Type B pancreatic cell (in vitro differentiated cells): ENCODE measurements at regions not wholly inside any gene's neighbourhood (a gene's known extent, or its start where the extent isn't known, plus 50 kb on each side); places are given as distances from the start of the nearest gene placed in this dataset.

Experiments
- DNase-seq: peaks from one replicate; pipeline ENCODE4 v3.0.0; 2021; ENCODE audit warnings: mixed read lengths; ENCODE audit not compliant: unreplicated experiment; ENCODE audit errors: extremely low spot score
- H3K27ac Mint-ChIP-seq: 2 replicates; pipeline ENCODE4 v1.8.0; 2021; ENCODE audit warnings: mild to moderate bottlenecking, mixed read lengths
- H3K27me3 Mint-ChIP-seq: 2 replicates; pipeline ENCODE4 v1.8.0; 2021; ENCODE audit warnings: mixed read lengths
- H3K36me3 Mint-ChIP-seq: 2 replicates; pipeline ENCODE4 v1.8.0; 2021; ENCODE audit warnings: mixed read lengths
- H3K4me1 Mint-ChIP-seq: one replicate; pipeline ENCODE4 v1.8.0; 2021; ENCODE audit warnings: mixed read lengths; ENCODE audit not compliant: unreplicated experiment
- H3K4me3 Mint-ChIP-seq: 2 replicates; pipeline ENCODE4 v1.8.0; 2021; ENCODE audit warnings: mild to moderate bottlenecking, mixed read lengths
- H3K9me3 Mint-ChIP-seq: 2 replicates; pipeline ENCODE4 v1.8.0; 2021; ENCODE audit warnings: mixed read lengths
- CTCF ChIP-seq: fragments of 200-600 bp; sonication (generic); conservative IDR thresholded peaks from 2 replicates; pipeline ENCODE4 v1.5.0; 2021; ENCODE audit warnings: antibody characterized with exemption, mild to moderate bottlenecking

DNA sequence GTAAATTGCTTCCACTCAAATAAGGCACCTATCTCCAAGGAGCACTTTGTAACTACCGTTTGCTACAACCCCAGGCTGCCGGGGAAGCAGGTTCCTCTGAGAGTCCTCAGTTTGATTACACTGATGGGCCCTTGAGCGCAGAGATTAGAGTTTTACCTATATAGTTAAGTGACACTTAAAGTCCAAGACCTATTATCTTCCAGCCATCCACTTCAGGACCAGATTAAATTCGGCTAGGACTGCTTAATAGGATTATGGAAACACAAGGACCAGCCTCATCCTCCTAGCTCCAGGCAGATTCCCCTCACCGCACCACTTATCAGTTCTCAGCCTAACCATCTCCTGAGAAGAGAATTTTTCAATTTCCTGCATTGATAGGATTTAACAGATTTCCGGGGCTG lies 64.7 kb upstream of the TIAM2 start:
- Mint-ChIP-seq H3K9me3 (no peaks in the 10 kb centered on the region), H3K4me3 (no peak overlapping the region), H3K27me3 (no peaks in the 10 kb centered on the region), H3K27ac (no peak overlapping the region), H3K36me3 (peaks cover 5% of the 10 kb centered on the region), H3K4me1 (peaks cover 31% of the 10 kb centered on the region)
- TF ChIP-seq CTCF, result no peak
- no peak for DNase-seq

- Mint-ChIP-seq H3K9me3 (no peaks in the 10 kb centered on the region), H3K27ac (peak overlapping the region; percentile 24), H3K27me3 (no peaks in the 10 kb centered on the region), H3K36me3 (peaks cover 5% of the 10 kb centered on the region), H3K4me3 (peak overlapping the region; percentile 11), H3K4me1 (peaks cover 31% of the 10 kb centered on the region)
- DNase-seq, result no peak
- no peak for TF ChIP-seq CTCF
Measured at GRCh38 chr6:154931711-154932424, 63.2 kb upstream of the TIAM2 start.

DNA sequence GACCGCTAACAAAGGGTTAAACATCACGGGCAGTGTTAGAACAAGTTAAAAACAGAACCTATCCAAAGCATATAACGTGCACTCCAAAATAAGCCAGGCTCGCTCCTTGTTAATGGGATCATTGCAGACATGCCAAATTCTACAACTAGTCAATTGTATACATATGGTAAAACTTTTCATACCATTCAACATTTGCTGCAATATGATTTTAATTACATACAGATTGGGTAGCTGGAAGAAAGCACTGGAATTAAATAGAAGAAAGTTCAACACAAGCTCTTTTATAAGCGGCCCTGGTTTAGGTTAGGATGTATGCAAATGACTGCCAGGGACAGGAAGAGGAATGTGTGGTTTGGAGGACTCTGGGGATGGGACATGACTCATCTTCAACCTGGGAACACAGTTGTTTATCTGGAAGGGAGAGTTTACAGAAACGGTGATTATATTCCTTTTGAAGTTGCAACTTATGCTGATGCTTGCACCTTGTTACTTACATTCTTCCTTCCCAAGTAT lies 62.5 kb upstream of the TIAM2 start:
- no peak for TF ChIP-seq CTCF

DNA sequence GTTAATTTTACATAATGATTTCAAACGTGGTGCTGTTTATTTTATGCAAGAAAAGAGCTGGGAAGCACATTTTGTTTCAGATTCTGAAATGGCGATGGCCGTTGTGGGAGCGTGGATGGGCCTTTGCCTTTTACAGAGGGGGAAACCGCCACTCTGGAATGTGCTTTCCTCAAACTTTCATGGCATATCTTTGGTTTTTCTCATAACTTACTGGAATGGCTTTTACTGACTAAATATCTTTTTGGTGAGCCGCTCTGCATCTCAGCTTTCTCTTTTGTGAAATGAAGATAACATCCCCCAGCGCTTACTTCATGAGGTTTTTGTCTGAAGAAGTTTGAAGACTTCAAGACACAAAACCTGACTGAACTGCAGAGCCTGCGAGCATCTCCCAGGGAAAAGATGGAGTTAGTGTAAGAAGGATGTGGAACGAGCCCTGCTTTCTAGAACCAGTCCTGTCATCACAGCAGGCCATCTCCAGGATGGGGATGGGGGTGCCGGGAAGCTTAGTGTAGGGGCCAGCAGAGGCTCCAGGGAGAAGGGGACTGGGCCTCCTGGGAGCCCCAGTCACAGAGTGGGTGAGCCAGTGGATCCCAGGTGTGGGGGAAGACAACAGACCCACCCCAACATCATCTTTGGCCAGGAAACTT lies 61.8 kb upstream of the TIAM2 start:
- Mint-ChIP-seq H3K4me1 (peaks cover 34% of the 10 kb centered on the region), H3K27ac (no peak overlapping the region), H3K27me3 (no peaks in the 10 kb centered on the region), H3K9me3 (no peaks in the 10 kb centered on the region), H3K36me3 (peaks cover 5% of the 10 kb centered on the region), H3K4me3 (no peak overlapping the region)
- TF ChIP-seq CTCF, result no peak
- no peak for DNase-seq

More for the DNA sequence above, 62.5 kb upstream of the TIAM2 start:
- Mint-ChIP-seq H3K9me3 (no peaks in the 10 kb centered on the region), H3K27ac (peak overlapping the region; percentile 24), H3K27me3 (no peaks in the 10 kb centered on the region), H3K36me3 (peaks cover 5% of the 10 kb centered on the region), H3K4me1 (peaks cover 32% of the 10 kb centered on the region), H3K4me3 (peak overlapping the region; percentile 24)
- no peak for DNase-seq

DNA sequence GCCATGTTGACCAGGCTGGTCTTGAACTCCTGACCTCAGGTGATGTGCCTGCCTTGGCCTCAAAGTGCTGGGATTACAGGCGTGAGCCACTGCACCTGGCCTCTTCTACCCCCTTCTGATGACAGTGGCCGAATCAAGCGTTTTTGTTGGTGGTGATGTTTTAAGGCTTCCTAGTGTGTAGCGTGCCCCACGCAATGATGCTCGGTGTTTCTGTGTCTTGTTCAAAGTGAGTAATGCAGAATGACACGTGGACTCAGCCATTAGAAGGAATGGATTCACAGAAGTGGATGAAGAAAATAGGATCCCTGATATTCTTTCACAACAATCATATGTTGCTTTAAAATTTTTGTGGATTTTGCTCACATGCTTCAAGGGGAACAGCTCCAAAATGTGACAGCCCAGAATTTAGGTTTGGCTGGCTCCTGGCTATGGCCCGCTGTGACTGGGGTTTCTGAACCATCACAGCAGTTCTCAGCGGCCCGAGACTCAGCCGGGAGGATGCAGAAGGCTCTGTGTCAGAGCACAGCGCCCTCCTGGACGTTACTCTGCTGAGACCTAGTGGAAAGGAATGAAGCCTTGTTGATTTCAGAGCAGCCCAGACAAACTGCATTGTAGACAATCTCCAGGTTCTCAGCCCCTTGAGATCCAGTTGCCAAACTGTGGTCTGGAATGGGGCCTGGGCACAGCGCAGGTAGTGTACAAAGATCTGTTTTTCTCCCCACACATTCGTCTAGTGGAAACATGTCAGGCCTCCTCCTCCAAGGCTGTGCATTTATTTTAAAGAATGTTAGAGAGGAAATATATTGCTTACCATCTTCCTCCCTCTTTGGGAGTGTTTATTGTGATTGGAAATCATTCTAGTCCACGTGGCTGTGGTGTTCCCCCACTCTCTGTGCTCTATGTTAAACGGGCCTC lies 57.6 kb upstream of the TIAM2 start:
- no peaks in the 10 kb centered on the region for H3K27me3 Mint-ChIP-seq
- H3K27ac Mint-ChIP-seq, result no peak overlapping the region
- no peak overlapping the region for H3K4me3 Mint-ChIP-seq
- TF ChIP-seq CTCF, result no peak
- no peaks in the 10 kb centered on the region for H3K9me3 Mint-ChIP-seq
- H3K4me1 Mint-ChIP-seq, result peaks cover 14% of the 10 kb centered on the region
- no peak for DNase-seq
- peaks cover 2% of the 10 kb centered on the region for H3K36me3 Mint-ChIP-seq
